Natural killer cell (primary cell): ENCODE measurements at regions not wholly inside any gene's neighbourhood (a gene's known extent, or its start where the extent isn't known, plus 50 kb on each side); places are given as distances from the start of the nearest gene placed in this dataset.

Source experiments
- ATAC-seq, 3 donors: fragments of 150-1000 bp in 2 of 3; fragments of 200-7000 bp in 1 of 3; cut with Tn5 transposase; 1 replicate in 1 of 3; 2 replicates in 2 of 3; pipeline ENCODE4 v1.10.0; 2021; ENCODE audit warnings: mild to moderate bottlenecking in 2 of 3, moderate library complexity in 2 of 3
- DNase-seq, 2 donors: peaks; one replicate each; pipeline versions ENCODE4 v3.0.0 to v3.0.0-alpha.2; 2013 to 2021; ENCODE audit warnings: mixed read lengths in 1 of 2
- H3K27ac ChIP-seq: one replicate; pipeline ENCODE4 v1.5.1; 2013; ENCODE audit warnings: mild to moderate bottlenecking, low read length
- H3K27me3 ChIP-seq: one replicate; pipeline ENCODE4 v1.6.1; 2013; ENCODE audit warnings: low read length; ENCODE audit not compliant: control insufficient read depth, insufficient read depth
- H3K36me3 ChIP-seq: one replicate; pipeline ENCODE4 v1.6.1; 2013; ENCODE audit warnings: low read length; ENCODE audit not compliant: control insufficient read depth, insufficient read depth
- H3K4me1 ChIP-seq: one replicate; pipeline ENCODE4 v1.6.1; 2013; ENCODE audit warnings: low read length; ENCODE audit not compliant: control insufficient read depth, insufficient read depth
- H3K4me3 ChIP-seq: one replicate; pipeline ENCODE4 v1.5.1; 2013; ENCODE audit warnings: low read length
- H3K9me3 ChIP-seq: one replicate; pipeline ENCODE4 v1.6.1; 2013; ENCODE audit warnings: low read length; ENCODE audit not compliant: control insufficient read depth, insufficient read depth
- H3K27ac Mint-ChIP-seq, 2 donors: one replicate each; pipeline ENCODE4 v1.8.0; 2022; ENCODE audit warnings: mild to moderate bottlenecking in 2 of 2, mixed read lengths in 2 of 2, moderate library complexity in 1 of 2
- H3K27me3 Mint-ChIP-seq, 2 donors: one replicate each; pipeline ENCODE4 v1.8.0; 2022; ENCODE audit warnings: low read depth in 2 of 2, mixed read lengths in 2 of 2
- H3K36me3 Mint-ChIP-seq: one replicate; pipeline ENCODE4 v1.8.0; 2022; ENCODE audit warnings: mixed read lengths
- H3K4me1 Mint-ChIP-seq, 2 donors: one replicate each; pipeline ENCODE4 v1.8.0; 2022; ENCODE audit warnings: mixed read lengths in 2 of 2
- H3K4me3 Mint-ChIP-seq: one replicate; pipeline ENCODE4 v1.8.0; 2022; ENCODE audit warnings: mild to moderate bottlenecking, moderate library complexity, mixed read lengths
- H3K9me3 Mint-ChIP-seq, 2 donors: one replicate each; pipeline ENCODE4 v1.8.0; 2022; ENCODE audit warnings: mixed read lengths in 2 of 2
- CTCF ChIP-seq: fragments of 200-600 bp; IDR thresholded peaks from one replicate; pipeline ENCODE4 v1.8.0; 2022; ENCODE audit warnings: antibody characterized with exemption
- WGBS: methylation state at CpG from one replicate; pipeline ENCODE4 v1.1.7; 2013; ENCODE audit warnings: missing lambda C conversion rate; ENCODE audit not compliant: insufficient coverage; 5-methylcytosine and 5-hydroxymethylcytosine counted together
- intact Hi-C: fragments of 100-400 bp; cut with micrococcal nuclease; formaldehyde crosslinking; loops from one replicate; pipeline ENCODE4 v1.14.2; 2022

GRCh38 chr3:168398371-168399025, 302.8 kb upstream of the GOLIM4 start:
- no peak for ATAC-seq
- no peaks in the 10 kb centered on the region for H3K4me1 ChIP-seq
- no peaks in the 10 kb centered on the region for H3K36me3 ChIP-seq
- no peaks in the 10 kb centered on the region for H3K4me1 Mint-ChIP-seq
- H3K27me3 Mint-ChIP-seq = no peaks in the 10 kb centered on the region
- intact Hi-C loops = no loop called here
- H3K9me3 ChIP-seq = no peaks in the 10 kb centered on the region
- H3K9me3 Mint-ChIP-seq = peaks cover under 1 to 3% of the 10 kb centered on the region in 2 donors
- no peaks in the 10 kb centered on the region for H3K27me3 ChIP-seq
- H3K4me3 ChIP-seq = no peak overlapping the region
- no peak overlapping the region for H3K27ac ChIP-seq
- H3K4me3 Mint-ChIP-seq = no peak overlapping the region
- H3K36me3 Mint-ChIP-seq = no peaks in the 10 kb centered on the region
- no peak for DNase-seq
- TF ChIP-seq CTCF = no peak
- no peak overlapping the region for H3K27ac Mint-ChIP-seq

- ATAC-seq = no peak
- no peak overlapping the region for H3K27ac ChIP-seq
- intact Hi-C loops = no loop called here
- peaks cover 2 to 3% of the 10 kb centered on the region in 2 donors for H3K9me3 Mint-ChIP-seq
- H3K4me3 ChIP-seq = no peak overlapping the region
- no peaks in the 10 kb centered on the region for H3K4me1 Mint-ChIP-seq
- no peaks in the 10 kb centered on the region for H3K36me3 Mint-ChIP-seq
- H3K9me3 ChIP-seq = no peaks in the 10 kb centered on the region
- H3K27ac Mint-ChIP-seq = no peak overlapping the region
- H3K4me3 Mint-ChIP-seq = no peak overlapping the region
- no peaks in the 10 kb centered on the region for H3K4me1 ChIP-seq
- H3K36me3 ChIP-seq = no peaks in the 10 kb centered on the region
- no peaks in the 10 kb centered on the region for H3K27me3 Mint-ChIP-seq
- no CpG with 5 or more reads among the region's 1 CpG for WGBS
- no peak for DNase-seq
- TF ChIP-seq CTCF = no peak
- no peaks in the 10 kb centered on the region for H3K27me3 ChIP-seq
Measured at GRCh38 chr3:168396861-168397260, 301.1 kb upstream of the GOLIM4 start.

- intact Hi-C loops = no loop called here
- no peak overlapping the region for H3K4me3 Mint-ChIP-seq
- no peak for TF ChIP-seq CTCF
- H3K36me3 Mint-ChIP-seq = no peaks in the 10 kb centered on the region
- peaks cover 2 to 3% of the 10 kb centered on the region in 2 donors for H3K9me3 Mint-ChIP-seq
- 83% methylated on average over 2 of the region's 2 CpGs for WGBS
- H3K9me3 ChIP-seq = no peaks in the 10 kb centered on the region
- no peak overlapping the region for H3K4me3 ChIP-seq
- DNase-seq (no peak), ATAC-seq (no peak)
- H3K4me1 Mint-ChIP-seq = no peaks in the 10 kb centered on the region
- H3K27ac ChIP-seq = no peak overlapping the region
- no peaks in the 10 kb centered on the region for H3K36me3 ChIP-seq
- no peak overlapping the region for H3K27ac Mint-ChIP-seq
- no peaks in the 10 kb centered on the region for H3K27me3 Mint-ChIP-seq
- H3K27me3 ChIP-seq = no peaks in the 10 kb centered on the region
- no peaks in the 10 kb centered on the region for H3K4me1 ChIP-seq
Measured at GRCh38 chr3:168395551-168395950, 299.8 kb upstream of the GOLIM4 start.

DNA sequence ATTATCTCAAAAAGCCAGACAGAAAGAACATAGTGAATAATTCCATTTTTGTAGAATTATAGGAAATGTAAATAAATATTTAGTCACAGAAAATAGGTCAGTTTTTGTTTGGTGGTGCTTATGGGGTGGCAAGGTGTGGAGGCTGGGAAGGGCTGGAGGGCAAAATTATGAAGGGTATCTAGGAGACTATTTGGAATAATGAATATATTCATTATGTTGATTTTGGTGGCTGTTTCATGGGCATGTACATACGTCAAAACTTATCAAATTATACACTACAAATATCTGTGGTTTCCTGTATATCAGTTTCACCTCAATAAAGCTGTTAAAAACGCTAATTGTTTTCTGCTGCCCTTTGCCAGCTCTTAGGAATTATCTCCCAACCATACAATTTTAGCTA, 298.7 kb upstream of the GOLIM4 start:
- intact Hi-C loops = no loop called here
- no peak overlapping the region for H3K4me3 Mint-ChIP-seq
- 71% methylated on average over 2 of the region's 2 CpGs for WGBS
- DNase-seq (no peak), ATAC-seq (no peak)
- H3K9me3 Mint-ChIP-seq = peaks cover 3 to 5% of the 10 kb centered on the region in 2 donors
- H3K9me3 ChIP-seq = no peaks in the 10 kb centered on the region
- no peak overlapping the region for H3K27ac ChIP-seq
- no peaks in the 10 kb centered on the region for H3K27me3 Mint-ChIP-seq
- no peaks in the 10 kb centered on the region for H3K36me3 Mint-ChIP-seq
- H3K4me1 Mint-ChIP-seq = no peaks in the 10 kb centered on the region
- no peaks in the 10 kb centered on the region for H3K4me1 ChIP-seq
- no peak for TF ChIP-seq CTCF
- no peaks in the 10 kb centered on the region for H3K27me3 ChIP-seq
- H3K36me3 ChIP-seq = no peaks in the 10 kb centered on the region
- H3K4me3 ChIP-seq = no peak overlapping the region
- H3K27ac Mint-ChIP-seq = no peak overlapping the region
